ENCODE measurements at regions not wholly inside any gene's neighbourhood (a gene's known extent, or its start where the extent isn't known, plus 50 kb on each side); places are given as distances from the start of the nearest gene placed in this dataset.

DNA sequence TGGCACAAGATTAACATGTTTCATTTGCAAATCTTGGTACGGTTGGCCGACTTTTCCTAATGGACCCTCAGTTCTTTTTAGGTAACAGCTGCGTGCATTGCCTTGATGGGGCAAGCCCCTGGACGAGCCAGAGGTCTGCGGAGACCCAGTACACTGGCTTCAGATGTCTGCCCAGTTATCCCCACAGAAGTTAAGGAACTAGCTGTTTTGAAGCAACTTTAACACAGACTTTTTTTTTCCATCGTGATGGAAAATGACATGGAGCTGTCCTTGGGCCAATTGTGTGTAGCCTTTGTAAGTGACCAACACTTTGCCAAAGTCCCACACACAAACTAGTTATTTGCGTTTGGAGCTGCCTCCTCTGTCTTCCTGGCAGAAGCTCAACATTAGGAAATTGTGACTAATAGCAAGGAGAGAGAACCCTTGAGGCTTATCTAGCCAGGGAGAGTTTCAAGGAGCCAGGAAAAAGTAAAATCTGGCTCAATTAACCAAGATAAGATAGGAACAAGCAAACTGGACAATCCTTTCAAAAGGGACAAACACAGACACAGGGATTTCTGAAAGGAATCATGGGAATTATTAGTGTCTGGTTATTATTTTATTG, 99.6 kb upstream of the BMPER start (continued):
- TF ChIP-seq ELK3 (CRISPR knock-in tag; IDR thresholded peaks at IDR 0.05) = no peak
- TF ChIP-seq MAX (CRISPR knock-in tag; IDR thresholded peaks at IDR 0.05) = no peak
- TF ChIP-seq ZNF134 (CRISPR knock-in tag; conservative IDR thresholded peaks at IDR 0.05) = no peak
- no peak for TF ChIP-seq ZC3H4 (CRISPR knock-in tag; IDR thresholded peaks at IDR 0.05; ENCODE audit: borderline replicate concordance)
- no peak for TF ChIP-seq CBX2 (IDR thresholded peaks at IDR 0.05; ENCODE audit: insufficient read depth, low read length, poor library complexity, severe bottlenecking)
- no peak for TF ChIP-seq ZNF668 (CRISPR knock-in tag; IDR thresholded peaks at IDR 0.05)
- TF ChIP-seq POLR2AphosphoS2 (IDR thresholded peaks at IDR 0.05; ENCODE audit: low read length) = no peak
- TF ChIP-seq, protein P1, sequence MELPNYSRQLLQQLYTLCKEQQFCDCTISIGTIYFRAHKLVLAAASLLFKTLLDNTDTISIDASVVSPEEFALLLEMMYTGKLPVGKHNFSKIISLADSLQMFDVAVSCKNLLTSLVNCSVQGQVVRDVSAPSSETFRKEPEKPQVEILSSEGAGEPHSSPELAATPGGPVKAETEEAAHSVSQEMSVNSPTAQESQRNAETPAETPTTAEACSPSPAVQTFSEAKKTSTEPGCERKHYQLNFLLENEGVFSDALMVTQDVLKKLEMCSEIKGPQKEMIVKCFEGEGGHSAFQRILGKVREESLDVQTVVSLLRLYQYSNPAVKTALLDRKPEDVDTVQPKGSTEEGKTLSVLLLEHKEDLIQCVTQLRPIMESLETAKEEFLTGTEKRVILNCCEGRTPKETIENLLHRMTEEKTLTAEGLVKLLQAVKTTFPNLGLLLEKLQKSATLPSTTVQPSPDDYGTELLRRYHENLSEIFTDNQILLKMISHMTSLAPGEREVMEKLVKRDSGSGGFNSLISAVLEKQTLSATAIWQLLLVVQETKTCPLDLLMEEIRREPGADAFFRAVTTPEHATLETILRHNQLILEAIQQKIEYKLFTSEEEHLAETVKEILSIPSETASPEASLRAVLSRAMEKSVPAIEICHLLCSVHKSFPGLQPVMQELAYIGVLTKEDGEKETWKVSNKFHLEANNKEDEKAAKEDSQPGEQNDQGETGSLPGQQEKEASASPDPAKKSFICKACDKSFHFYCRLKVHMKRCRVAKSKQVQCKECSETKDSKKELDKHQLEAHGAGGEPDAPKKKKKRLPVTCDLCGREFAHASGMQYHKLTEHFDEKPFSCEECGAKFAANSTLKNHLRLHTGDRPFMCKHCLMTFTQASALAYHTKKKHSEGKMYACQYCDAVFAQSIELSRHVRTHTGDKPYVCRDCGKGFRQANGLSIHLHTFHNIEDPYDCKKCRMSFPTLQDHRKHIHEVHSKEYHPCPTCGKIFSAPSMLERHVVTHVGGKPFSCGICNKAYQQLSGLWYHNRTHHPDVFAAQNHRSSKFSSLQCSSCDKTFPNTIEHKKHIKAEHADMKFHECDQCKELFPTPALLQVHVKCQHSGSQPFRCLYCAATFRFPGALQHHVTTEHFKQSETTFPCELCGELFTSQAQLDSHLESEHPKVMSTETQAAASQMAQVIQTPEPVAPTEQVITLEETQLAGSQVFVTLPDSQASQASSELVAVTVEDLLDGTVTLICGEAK (IDR thresholded peaks at IDR 0.05) = no peak
- TF ChIP-seq, protein P1 (CRISPR knock-in tag; IDR thresholded peaks at IDR 0.05) = no peak
- no peak for TF ChIP-seq FOXK1 (CRISPR knock-in tag; IDR thresholded peaks at IDR 0.05; ENCODE audit: borderline replicate concordance)
- TF ChIP-seq GABPB2 (CRISPR knock-in tag; conservative IDR thresholded peaks at IDR 0.05) = no peak
